ENCODE measurements at regions not wholly inside any gene's neighbourhood (a gene's known extent, or its start where the extent isn't known, plus 50 kb on each side); places are given as distances from the start of the nearest gene placed in this dataset.

- TF ChIP-seq CTCF (IDR thresholded peaks at IDR 0.05; ENCODE audit: insufficient read depth, low read length) (no peak), SPI1 (IDR thresholded peaks at IDR 0.05; ENCODE audit: borderline replicate concordance, low read depth) (no peak), POLR2AphosphoS5 (IDR thresholded peaks at IDR 0.05; ENCODE audit: low read depth) (no peak)
Observed at GRCh38 chr22:49525360-49525759, 302.3 kb downstream of the BRD1 start.

Data from HL-60 (cell line).